ENCODE measurements at regions not wholly inside any gene's neighbourhood (a gene's known extent, or its start where the extent isn't known, plus 50 kb on each side); places are given as distances from the start of the nearest gene placed in this dataset.

- TF ChIP-seq POLR2A (IDR thresholded peaks at IDR 0.05) = no peak
- TF ChIP-seq CTCF (IDR thresholded peaks at IDR 0.05) = no peak
These were observed 55.2 kb upstream of the RREB1 start for GRCh38 chr6:7052443-7053011.
